Loucy (cell line): ENCODE measurements at regions not wholly inside any gene's neighbourhood (a gene's known extent, or its start where the extent isn't known, plus 50 kb on each side); places are given as distances from the start of the nearest gene placed in this dataset.

Experiments used
- H2AFZ ChIP-seq: fragments of 200-600 bp; sonication (generic); 2 replicates; pipeline ENCODE4 v1.6.0; 2016; ENCODE audit warnings: antibody characterized with exemption, mild to moderate bottlenecking, low read length, moderate library complexity
- H3F3A ChIP-seq: fragments of 200-600 bp; 2 replicates; pipeline ENCODE4 v1.6.0; 2016; ENCODE audit warnings: antibody characterized with exemption, low read depth, mild to moderate bottlenecking
- H3K27me3 ChIP-seq: fragments of 200-600 bp; sonication (generic); 2 replicates; pipeline ENCODE4 v1.6.1; 2014; ENCODE audit warnings: low read length, mild to moderate bottlenecking; ENCODE audit not compliant: insufficient read depth, poor library complexity, severe bottlenecking
- H3K36me3 ChIP-seq: fragments of 200-600 bp; sonication (generic); 2 replicates; pipeline ENCODE4 v1.6.1; 2016; ENCODE audit warnings: low read length; ENCODE audit not compliant: insufficient read depth
- H3K4me1 ChIP-seq: fragments of 200-600 bp; sonication (generic); 2 replicates; pipeline ENCODE4 v1.5.1; 2014; ENCODE audit warnings: low read length, mild to moderate bottlenecking; ENCODE audit not compliant: insufficient read depth, poor library complexity, severe bottlenecking
- H3K4me2 ChIP-seq: fragments of 200-600 bp; sonication (generic); 2 replicates; pipeline ENCODE4 v1.6.0; 2014; ENCODE audit warnings: antibody characterized with exemption, low read length, low read depth, mild to moderate bottlenecking; ENCODE audit not compliant: poor library complexity, severe bottlenecking
- H3K4me3 ChIP-seq: fragments of 200-600 bp; sonication (generic); 2 replicates; pipeline ENCODE4 v1.5.1; 2014; ENCODE audit warnings: low read length, mild to moderate bottlenecking, mixed read lengths; ENCODE audit not compliant: poor library complexity, severe bottlenecking
- H3K79me2 ChIP-seq: fragments of 200-600 bp; sonication (generic); 2 replicates; pipeline ENCODE4 v1.6.1; 2014; ENCODE audit warnings: low read length; ENCODE audit not compliant: insufficient read depth
- H3K9ac ChIP-seq: fragments of 200-600 bp; sonication (generic); 2 replicates; pipeline ENCODE4 v1.6.0; 2014; ENCODE audit warnings: mild to moderate bottlenecking, low read depth, low read length, moderate library complexity; ENCODE audit not compliant: poor library complexity, severe bottlenecking
- H3K9me2 ChIP-seq: fragments of 200-600 bp; sonication (generic); replicated peaks from 2 replicates; pipeline ENCODE4 v1.6.1; 2016; ENCODE audit warnings: low read depth, low read length, mixed read lengths
- H3K9me3 ChIP-seq: fragments of 200-600 bp; sonication (generic); 2 replicates; pipeline ENCODE4 v1.6.1; 2014; ENCODE audit warnings: mild to moderate bottlenecking, antibody characterized with exemption, low read length, low read depth; ENCODE audit not compliant: insufficient read depth
- H4K20me1 ChIP-seq: fragments of 200-600 bp; sonication (generic); 2 replicates; pipeline ENCODE4 v1.6.0; 2014; ENCODE audit warnings: antibody characterized with exemption, low read length, mild to moderate bottlenecking; ENCODE audit not compliant: insufficient read depth, poor library complexity, severe bottlenecking
- EZH2phosphoT487 ChIP-seq: fragments of 200-600 bp; IDR thresholded peaks from 2 replicates; pipeline ENCODE4 v1.6.1; 2018; ENCODE audit warnings: antibody characterized with exemption, mild to moderate bottlenecking, moderate library complexity, borderline replicate concordance
- TF ChIP-seq, protein P1 (sequence below): fragments of 200-600 bp; sonication (generic); conservative IDR thresholded peaks from 2 replicates; pipeline ENCODE4 v1.5.1; 2014; ENCODE audit warnings: mild to moderate bottlenecking, antibody characterized with exemption, low read length

- no peaks in the 10 kb centered on the region for H4K20me1 ChIP-seq
- H3K9me2 ChIP-seq = no peaks in the 10 kb centered on the region
- no peaks in the 10 kb centered on the region for H3K27me3 ChIP-seq
- no peak overlapping the region for H3K9ac ChIP-seq
- H3K9me3 ChIP-seq = no peaks in the 10 kb centered on the region
- no peaks in the 10 kb centered on the region for H3K36me3 ChIP-seq
- H2AFZ ChIP-seq = no peak overlapping the region
- no peak overlapping the region for H3K4me3 ChIP-seq
- no peak overlapping the region for H3K4me2 ChIP-seq
- no peaks in the 10 kb centered on the region for H3K79me2 ChIP-seq
- H3K4me1 ChIP-seq = no peaks in the 10 kb centered on the region
- TF ChIP-seq EZH2phosphoT487 = no peak
- TF ChIP-seq, protein P1, sequence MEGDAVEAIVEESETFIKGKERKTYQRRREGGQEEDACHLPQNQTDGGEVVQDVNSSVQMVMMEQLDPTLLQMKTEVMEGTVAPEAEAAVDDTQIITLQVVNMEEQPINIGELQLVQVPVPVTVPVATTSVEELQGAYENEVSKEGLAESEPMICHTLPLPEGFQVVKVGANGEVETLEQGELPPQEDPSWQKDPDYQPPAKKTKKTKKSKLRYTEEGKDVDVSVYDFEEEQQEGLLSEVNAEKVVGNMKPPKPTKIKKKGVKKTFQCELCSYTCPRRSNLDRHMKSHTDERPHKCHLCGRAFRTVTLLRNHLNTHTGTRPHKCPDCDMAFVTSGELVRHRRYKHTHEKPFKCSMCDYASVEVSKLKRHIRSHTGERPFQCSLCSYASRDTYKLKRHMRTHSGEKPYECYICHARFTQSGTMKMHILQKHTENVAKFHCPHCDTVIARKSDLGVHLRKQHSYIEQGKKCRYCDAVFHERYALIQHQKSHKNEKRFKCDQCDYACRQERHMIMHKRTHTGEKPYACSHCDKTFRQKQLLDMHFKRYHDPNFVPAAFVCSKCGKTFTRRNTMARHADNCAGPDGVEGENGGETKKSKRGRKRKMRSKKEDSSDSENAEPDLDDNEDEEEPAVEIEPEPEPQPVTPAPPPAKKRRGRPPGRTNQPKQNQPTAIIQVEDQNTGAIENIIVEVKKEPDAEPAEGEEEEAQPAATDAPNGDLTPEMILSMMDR = no peak
- no peaks in the 10 kb centered on the region for H3F3A ChIP-seq
These were observed 1344.7 kb downstream of the NCAM2 start for GRCh38 chr21:22342889-22343288.

- Histone ChIP-seq H3K9me3 (no peaks in the 10 kb centered on the region), H2AFZ (no peak overlapping the region), H3K4me3 (no peak overlapping the region), H3K9me2 (no peaks in the 10 kb centered on the region), H3K36me3 (no peaks in the 10 kb centered on the region), H3K4me2 (no peak overlapping the region), H3K27me3 (no peaks in the 10 kb centered on the region), H4K20me1 (no peaks in the 10 kb centered on the region), H3K4me1 (no peaks in the 10 kb centered on the region), H3F3A (no peaks in the 10 kb centered on the region), H3K9ac (no peak overlapping the region), H3K79me2 (no peaks in the 10 kb centered on the region)
- TF ChIP-seq, protein P1 = no peak
- no peak for TF ChIP-seq EZH2phosphoT487
These were observed 1345.1 kb downstream of the NCAM2 start for GRCh38 chr21:22343303-22343702.

DNA sequence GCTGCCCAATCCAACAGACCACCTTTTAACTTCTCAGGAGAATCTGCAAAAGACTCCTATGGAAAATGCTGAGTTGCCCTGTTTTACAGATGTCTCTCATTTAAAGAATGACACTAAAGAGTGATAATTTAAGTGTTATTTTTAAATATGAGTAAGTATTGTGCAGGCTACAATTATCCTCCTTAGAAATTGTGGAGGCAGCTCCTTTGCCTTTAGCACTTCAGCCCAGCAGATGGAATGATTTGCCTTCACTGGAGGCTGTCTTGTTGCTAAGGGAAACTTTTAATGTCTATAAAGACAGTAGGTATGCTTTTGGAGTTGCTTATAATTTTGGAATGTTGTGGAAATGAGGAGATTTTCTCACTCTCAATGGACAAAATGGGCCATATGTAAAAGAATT lies 1345.5 kb downstream of the NCAM2 start:
- no peak overlapping the region for H2AFZ ChIP-seq
- H4K20me1 ChIP-seq = no peaks in the 10 kb centered on the region
- H3K36me3 ChIP-seq = no peaks in the 10 kb centered on the region
- no peaks in the 10 kb centered on the region for H3K79me2 ChIP-seq
- H3F3A ChIP-seq = no peaks in the 10 kb centered on the region
- no peak overlapping the region for H3K4me2 ChIP-seq
- no peak overlapping the region for H3K9ac ChIP-seq
- H3K9me3 ChIP-seq = no peaks in the 10 kb centered on the region
- H3K27me3 ChIP-seq = no peaks in the 10 kb centered on the region
- H3K9me2 ChIP-seq = no peaks in the 10 kb centered on the region
- no peak overlapping the region for H3K4me3 ChIP-seq
- no peaks in the 10 kb centered on the region for H3K4me1 ChIP-seq
- TF ChIP-seq, protein P1 = no peak
- no peak for TF ChIP-seq EZH2phosphoT487
